ENCODE measurements at regions not wholly inside any gene's neighbourhood (a gene's known extent, or its start where the extent isn't known, plus 50 kb on each side); places are given as distances from the start of the nearest gene placed in this dataset.
"Not testable (repeated sequence)": the region's sequence is repeated elsewhere in the genome, so short reads cannot be mapped to it uniquely, and the experiment has no call there.

DNA sequence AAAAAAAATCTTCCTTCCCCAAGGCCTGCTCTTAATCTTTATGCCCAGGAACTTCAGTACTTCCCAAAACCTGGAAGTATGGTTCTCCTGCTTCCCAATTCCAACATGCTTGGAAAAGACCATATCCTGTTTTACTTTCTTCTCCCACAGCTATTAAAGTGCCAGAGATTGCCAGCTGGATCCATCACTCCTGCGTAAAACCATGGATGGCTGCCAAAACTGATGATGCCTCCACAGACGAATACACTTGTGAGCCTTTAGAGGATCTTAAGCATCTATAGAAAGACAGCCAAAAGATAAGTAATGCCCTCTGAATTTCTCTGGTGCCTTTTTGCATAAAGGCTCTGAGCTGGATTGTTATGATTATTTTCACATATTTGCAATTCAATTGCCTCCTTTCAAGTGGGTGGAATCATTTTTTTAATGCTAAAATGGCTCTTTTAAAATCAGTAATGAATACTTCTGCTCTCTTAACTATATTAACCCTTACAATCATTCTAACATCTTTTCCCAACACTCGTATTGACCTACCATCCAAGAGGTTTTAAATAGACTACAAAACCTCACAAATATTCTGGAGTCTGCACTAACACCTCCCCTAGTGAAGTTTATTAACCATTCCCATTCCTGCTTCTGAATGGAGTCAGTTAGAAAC, 1807.8 kb downstream of the BRINP3 start:
- no peak for DNase-seq

GRCh38 chr1:188670837-188671236, 1806.8 kb downstream of the BRINP3 start:
- no peak for DNase-seq

GRCh38 chr1:188672153-188672552, 1805.5 kb downstream of the BRINP3 start:
- no peak for DNase-seq

GRCh38 chr1:188689542-188689941, 1788.1 kb downstream of the BRINP3 start:
- DNase-seq: no peak

- DNase-seq: no peak
Observed at GRCh38 chr1:188700116-188700515, 1777.5 kb downstream of the BRINP3 start.

- DNase-seq: no peak
Observed at GRCh38 chr1:188706742-188707141, 1770.9 kb downstream of the BRINP3 start.

- DNase-seq: no peak
Observed at GRCh38 chr1:188708795-188709535, 1768.7 kb downstream of the BRINP3 start.

- no peak for DNase-seq
Observed at GRCh38 chr1:188715566-188715965, 1762.1 kb downstream of the BRINP3 start.

DNA sequence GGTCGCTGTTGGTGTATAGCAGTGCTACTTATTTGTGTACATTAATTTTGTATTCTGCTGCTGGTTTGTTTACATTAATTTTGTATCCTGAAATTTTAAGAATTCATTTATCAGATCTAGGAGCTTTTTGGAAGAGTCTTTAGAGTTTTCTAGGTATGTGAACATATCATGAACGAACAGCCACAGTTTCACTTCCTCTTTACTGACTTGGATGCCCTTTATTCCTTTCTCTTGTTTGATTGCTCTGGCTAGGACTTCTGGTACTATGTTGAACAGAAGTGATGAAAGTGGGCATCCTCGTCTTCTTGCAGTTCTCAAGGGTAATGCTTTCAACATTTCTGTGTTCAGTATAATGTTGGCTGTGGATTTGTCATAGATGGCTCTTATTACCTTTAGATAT, 1757.9 kb downstream of the BRINP3 start:
- DNase-seq: no peak

- DNase-seq: no peak
Observed at GRCh38 chr1:188723332-188724020, 1754.2 kb downstream of the BRINP3 start.

- DNase-seq: no peak
Observed at GRCh38 chr1:188729039-188729438, 1748.6 kb downstream of the BRINP3 start.

DNA sequence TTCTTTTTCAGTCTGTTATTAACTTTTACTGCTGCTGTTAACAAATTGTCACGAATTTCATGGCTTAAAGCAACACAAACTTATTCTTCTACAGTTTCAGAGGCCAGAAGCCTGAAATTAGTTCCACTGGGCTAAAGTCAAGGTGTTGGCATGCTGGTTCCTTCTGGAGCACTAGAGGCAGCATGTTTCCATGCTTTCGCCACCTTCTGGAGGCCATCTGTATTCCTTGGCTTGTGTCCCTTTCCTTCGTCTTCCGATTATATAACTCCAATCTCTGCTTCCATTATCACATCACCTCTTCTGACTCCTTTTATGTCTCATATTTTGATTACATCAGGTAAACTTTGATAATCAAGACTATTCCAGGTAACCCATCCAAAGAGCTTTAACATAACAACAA, 1742.1 kb downstream of the BRINP3 start:
- DNase-seq: no peak

DNA sequence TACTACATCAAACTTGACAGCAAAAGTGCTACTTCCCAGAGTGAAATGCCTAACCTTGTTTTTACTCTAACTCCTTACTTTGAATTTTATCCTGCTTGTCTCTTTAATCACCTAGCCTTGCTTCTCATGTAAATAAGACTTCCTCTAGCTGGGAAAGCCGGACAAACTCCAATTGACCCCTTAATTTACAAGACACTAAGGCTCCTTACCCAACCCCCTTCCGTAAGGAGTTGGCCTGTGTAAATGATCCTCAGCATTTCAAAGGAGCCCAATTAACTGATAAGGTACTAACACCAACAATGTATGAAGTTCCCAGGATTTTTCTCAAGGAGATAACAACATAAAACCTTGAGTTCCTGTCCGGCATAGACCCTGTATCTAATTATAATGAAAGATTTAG, 1728.4 kb downstream of the BRINP3 start:
- not testable (repeated sequence) for DNase-seq

DNA sequence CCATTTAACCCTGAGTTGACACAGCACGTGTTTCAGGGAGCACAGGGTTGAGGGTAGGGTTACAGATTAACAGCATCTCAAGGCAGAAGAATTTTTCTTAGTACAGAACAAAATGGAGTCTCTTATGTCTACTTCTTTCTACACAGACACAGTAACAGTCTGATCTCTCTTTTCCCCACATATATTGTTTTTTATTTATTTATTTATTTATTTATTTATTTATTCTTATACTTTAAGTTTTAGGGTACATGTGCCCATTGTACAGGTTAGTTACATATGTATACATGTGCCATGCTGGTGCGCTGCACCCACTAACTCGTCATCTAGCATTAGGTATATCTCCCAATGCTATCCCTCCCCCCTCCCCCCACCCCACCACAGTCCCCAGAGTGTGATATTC, 1725.6 kb downstream of the BRINP3 start:
- DNase-seq: not testable (repeated sequence)

DNA sequence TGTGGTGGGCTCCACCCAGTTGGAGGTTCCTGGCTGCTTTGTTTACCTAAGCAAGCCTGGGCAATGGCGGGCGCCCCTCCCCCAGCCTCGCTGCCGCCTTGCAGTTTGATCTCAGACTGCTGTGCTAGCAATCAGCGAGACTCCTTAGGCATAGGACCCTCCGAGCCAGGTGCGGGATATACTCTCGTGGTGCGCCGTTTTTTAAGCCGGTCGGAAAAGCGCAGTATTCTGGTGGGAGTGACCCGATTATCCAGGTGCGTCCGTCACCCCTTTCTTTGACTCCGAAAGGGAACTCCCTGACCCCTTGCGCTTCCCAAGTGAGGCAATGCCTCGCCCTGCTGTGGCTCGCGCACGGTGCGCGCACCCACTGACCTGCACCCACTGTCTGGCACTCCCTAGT, 1719.9 kb downstream of the BRINP3 start:
- not testable (repeated sequence) for DNase-seq

- no peak for DNase-seq
Observed at GRCh38 chr1:188761226-188761625, 1716.4 kb downstream of the BRINP3 start.

GRCh38 chr1:188762166-188762743, 1715.4 kb downstream of the BRINP3 start:
- no peak for DNase-seq

- no peak for DNase-seq
Observed at GRCh38 chr1:188763541-188763940, 1714.1 kb downstream of the BRINP3 start.

- no peak for DNase-seq
Observed at GRCh38 chr1:188769181-188769580, 1708.5 kb downstream of the BRINP3 start.

DNA sequence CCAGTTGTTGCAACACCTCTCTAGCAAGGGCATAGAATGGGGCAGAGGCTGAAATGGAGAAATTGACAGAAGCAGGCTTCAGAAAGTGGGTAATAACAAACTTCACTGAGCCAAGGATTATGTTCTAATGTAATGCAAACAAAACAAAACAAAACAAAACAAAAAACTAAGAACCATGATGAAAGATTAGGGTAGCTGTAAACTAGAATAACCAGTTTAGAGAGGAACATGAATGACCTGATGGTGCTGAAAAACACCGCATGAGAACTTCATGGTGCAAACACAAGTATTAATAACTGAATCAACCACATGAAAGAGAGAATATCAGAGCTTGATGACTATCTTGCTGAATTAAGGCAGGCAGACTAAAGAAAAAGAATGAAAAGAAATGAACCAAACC, 1707.7 kb downstream of the BRINP3 start:
- DNase-seq: no peak

DNA sequence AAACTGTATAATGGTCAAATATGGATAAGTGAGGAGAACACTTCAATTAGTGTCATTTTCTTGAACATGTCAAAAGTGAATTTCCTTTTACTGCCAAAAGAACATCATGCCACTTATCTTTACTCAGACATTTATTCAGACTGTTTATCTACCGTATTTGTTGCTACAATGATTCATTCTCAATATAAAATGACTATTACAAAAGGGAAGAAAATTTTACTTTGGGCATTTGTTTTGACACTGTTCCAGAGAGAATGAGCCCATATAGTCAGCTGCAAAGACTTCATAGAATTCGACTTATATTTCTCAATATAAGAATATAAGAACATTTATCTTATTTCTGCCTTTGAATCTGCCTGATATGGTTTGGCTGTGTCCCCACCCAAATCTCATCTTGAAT, 1699.1 kb downstream of the BRINP3 start:
- DNase-seq: no peak

DNA sequence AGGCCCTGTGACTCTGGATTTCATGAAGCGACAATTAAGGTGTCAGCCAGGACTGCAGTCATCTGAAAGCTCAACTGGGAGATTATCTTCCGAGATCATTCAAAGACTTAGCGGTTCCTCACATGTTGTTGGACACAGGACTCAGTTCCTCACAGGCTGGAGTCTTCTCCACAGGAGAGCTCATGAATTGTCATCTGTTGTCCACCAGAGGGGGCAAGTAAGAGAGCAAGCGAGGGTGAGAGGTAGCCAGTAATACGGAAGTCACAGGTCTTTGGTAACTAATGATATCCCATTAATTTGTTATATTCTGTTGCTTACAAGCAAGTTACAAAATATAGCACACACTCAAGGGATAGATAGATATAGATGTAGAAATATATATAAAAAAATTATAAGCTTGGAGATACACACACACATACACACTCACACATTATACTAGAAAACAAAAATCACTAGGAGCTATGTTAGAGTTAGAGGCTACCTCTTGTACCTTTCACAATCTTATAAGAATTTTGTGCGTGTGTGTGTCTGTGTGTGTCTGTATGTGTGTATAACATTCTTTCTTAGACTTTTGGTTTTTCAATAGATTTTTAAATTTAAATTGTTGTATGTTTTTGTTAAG, 1695.3 kb downstream of the BRINP3 start:
- no peak for DNase-seq

GRCh38 chr1:188794969-188795368, 1682.7 kb downstream of the BRINP3 start:
- DNase-seq: no peak

Measured in activated CD4-positive, alpha-beta T cell treated with anti-CD3 and anti-CD28 coated beads, Interleukin-2, amount 50 U/mL, for 48 hours (primary cell).